NCI-H2107 treated with DMSO at 0.1 percent for 48 hours (cell line): ENCODE measurements at regions not wholly inside any gene's neighbourhood (a gene's known extent, or its start where the extent isn't known, plus 50 kb on each side); places are given as distances from the start of the nearest gene placed in this dataset.
"Not testable (repeated sequence)": the region's sequence is repeated elsewhere in the genome, so short reads cannot be mapped to it uniquely, and the experiment has no call there.

ENCODE experiments used
- DNase-seq: peaks from one replicate; lab custom pipeline; 2025; ENCODE audit not compliant: unreplicated experiment; lab: John Stamatoyannopoulos, UW

DNA sequence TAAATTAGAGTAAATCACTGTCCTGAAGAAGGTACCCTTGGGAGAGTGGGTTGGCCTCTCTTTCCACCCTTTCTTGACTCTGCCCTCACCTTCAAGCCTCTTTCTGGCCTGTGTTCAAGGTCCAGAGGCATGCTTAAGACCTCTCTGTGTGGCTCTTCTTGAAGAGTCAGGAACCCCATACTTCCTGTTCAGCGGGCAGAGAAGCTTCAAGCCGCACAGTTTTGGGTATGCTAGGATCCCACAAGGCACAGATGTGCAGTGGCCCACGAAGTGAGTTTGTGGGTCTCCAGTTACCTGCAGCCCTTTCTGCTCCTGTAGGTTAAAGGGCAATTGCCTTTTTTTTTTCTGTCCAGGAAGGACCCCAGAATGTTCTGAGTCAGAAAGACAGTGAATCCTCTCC, 113.7 kb downstream of the PPIAL4A start:
- not testable (repeated sequence) for DNase-seq

- not testable (repeated sequence) for DNase-seq
Observed at GRCh38 chr1:121006826-121007225, 117.3 kb downstream of the PPIAL4A start.

- not testable (repeated sequence) for DNase-seq
Observed at GRCh38 chr1:121007755-121008154, 118.2 kb downstream of the PPIAL4A start.

- not testable (repeated sequence) for DNase-seq
Observed at GRCh38 chr1:121008512-121009215, 119.1 kb downstream of the PPIAL4A start.

- DNase-seq: not testable (repeated sequence)
Observed at GRCh38 chr1:121009216-121010057, 119.9 kb downstream of the PPIAL4A start.

DNA sequence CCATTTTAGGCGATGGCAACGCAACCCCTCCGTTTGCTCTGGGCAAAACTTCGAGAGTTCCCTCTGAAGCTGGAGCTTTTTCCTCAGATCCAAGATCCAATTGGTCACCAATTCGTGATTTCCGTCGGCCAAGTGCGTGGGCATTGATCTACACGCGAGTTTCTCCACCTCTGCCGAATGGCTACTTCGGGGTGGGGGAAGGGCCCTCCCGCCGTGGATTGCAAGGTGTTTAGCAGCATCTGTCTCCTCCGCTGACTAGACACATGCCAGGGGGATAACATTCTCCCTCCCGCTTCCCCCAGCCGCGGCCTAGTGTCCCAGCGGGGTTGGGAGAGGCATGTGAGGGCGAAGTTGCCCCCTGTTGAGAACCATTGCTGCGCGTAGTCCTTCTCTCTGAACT, 120.6 kb downstream of the PPIAL4A start:
- not testable (repeated sequence) for DNase-seq

DNA sequence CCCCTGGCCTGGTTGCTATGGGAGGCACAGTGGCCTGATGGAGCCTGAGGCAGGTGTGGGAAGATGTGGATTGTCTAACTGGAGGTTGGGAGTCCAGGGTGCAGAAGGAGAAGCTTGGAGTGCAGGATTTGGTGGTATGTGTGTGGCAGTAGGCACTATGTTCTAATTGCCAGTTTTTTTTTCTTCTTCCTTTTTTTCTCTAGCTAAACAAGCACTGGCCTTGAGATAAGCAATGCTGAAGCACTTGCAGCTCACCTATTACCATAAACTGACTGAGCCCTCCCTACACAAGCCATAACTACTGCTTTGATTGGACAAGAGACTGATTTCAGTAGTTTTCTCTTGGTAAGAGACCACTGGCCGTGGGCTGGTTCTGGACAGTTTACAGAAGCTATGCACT, 123.6 kb downstream of the PPIAL4A start:
- DNase-seq: not testable (repeated sequence)

- DNase-seq: not testable (repeated sequence)
Observed at GRCh38 chr1:121016182-121017028, 126.8 kb downstream of the PPIAL4A start.

- DNase-seq: not testable (repeated sequence)
Observed at GRCh38 chr1:121019715-121020349, 130.3 kb downstream of the PPIAL4A start.

- DNase-seq: not testable (repeated sequence)
Observed at GRCh38 chr1:121020350-121021236, 131.0 kb downstream of the PPIAL4A start.

- not testable (repeated sequence) for DNase-seq
Observed at GRCh38 chr1:121021716-121022115, 132.1 kb downstream of the PPIAL4A start.

- DNase-seq: not testable (repeated sequence)
Observed at GRCh38 chr1:121032878-121033494, 143.4 kb downstream of the PPIAL4A start.

- not testable (repeated sequence) for DNase-seq
Observed at GRCh38 chr1:121036792-121037191, 147.2 kb downstream of the PPIAL4A start.

- DNase-seq: not testable (repeated sequence)
Observed at GRCh38 chr1:121040974-121041373, 143.2 kb downstream of the FAM72B start.

DNA sequence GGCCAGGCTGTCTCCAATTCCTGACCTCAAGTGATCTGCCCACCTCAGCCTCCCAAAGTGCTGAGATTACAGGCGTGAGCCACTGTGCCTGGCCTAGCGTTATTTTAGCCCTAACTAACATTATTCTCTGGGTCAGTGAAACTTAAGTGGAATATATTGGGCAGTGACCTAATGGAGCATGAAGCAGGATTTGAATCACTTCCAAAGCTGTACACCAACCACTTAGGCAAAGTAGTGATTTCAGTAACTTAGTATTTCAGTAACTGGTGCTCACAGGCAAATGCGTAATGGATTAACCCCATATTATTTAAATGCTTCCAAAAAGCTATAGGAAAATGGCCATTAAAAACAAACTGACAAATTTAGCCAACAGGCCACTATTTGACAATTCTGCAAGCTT, 142.6 kb downstream of the FAM72B start:
- not testable (repeated sequence) for DNase-seq

DNA sequence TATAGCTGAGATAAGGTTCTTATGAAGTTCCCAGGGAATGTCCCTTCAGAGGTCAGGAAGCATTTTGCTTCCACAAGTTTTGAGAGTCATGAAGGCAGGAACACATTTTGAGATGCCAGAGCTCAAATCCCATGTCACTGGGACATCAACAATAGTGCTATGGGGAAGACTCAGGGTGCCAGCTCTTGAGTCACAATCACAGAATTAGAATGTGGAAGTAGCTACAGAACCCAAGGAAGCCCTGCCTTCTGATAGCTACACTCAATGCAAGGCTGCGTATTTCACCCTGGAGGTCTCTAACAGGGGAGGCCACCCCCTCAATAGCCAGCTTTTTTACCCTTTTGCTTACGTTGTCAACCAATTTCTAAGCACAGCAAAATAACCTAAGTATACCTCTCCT, 141.3 kb downstream of the FAM72B start:
- not testable (repeated sequence) for DNase-seq

- DNase-seq: not testable (repeated sequence)
Observed at GRCh38 chr1:121048293-121048752, 135.8 kb downstream of the FAM72B start.

DNA sequence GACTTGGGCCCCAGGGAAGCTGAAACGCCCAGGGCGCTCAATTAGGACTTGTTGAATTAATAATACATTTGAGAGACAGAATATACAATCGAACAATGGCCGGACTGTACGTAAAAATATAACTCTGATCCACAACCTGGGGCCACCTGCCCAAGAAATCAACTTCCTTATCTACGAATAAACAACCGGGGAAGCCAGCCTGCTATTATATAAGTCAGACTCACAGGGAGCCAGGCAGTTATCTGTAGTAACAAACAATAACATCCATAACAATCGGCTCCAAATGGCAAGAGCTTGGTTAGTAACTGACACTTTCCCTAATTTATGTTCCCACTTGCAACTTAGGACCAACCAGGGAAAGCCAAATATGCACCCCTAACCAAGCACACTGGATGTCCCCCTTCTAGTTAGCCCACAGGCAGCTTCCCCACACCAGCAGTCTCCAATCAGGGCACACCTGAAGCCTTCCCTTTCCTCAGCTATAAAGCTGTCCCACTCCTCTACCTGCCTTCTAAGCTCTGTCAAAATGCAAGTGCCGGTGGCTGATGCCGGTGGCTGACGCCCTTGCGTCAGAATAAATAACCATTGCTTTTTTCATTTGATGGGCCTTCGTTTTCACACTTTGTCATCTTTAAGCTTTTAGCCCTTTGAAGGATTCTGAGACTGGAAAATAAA, 135.2 kb downstream of the FAM72B start:
- not testable (repeated sequence) for DNase-seq
